NCI-H345 treated with DMSO at 0.1 percent for 48 hours (cell line): ENCODE measurements at regions not wholly inside any gene's neighbourhood (a gene's known extent, or its start where the extent isn't known, plus 50 kb on each side); places are given as distances from the start of the nearest gene placed in this dataset.
"Not testable (repeated sequence)": the region's sequence is repeated elsewhere in the genome, so short reads cannot be mapped to it uniquely, and the experiment has no call there.

ENCODE experiments used
- DNase-seq: peaks from one replicate; lab custom pipeline; 2025; ENCODE audit not compliant: unreplicated experiment; lab: John Stamatoyannopoulos, UW

- no peak for DNase-seq
Measured at GRCh38 chr5:135182675-135183074, 148.6 kb upstream of the PITX1 start.

DNA sequence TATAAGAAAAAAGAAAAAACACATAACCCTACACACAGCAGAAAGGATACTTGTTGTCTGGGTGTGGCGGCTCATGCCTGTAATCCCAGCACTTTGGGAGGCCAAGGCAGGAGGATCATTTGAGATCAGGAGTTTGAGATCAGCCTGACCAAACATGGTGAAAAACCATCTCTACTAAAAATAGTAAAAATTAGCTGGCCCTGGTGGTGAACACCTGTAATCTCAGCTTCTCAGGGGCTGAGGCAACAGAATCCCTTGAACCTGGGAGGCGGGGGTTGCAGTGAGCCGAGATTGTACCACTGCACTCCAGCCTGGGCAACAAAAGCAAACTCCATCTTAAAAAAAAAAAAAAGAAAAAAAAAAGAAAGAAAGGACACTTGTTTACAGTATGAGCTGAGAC, 147.6 kb upstream of the PITX1 start:
- no peak for DNase-seq

DNA sequence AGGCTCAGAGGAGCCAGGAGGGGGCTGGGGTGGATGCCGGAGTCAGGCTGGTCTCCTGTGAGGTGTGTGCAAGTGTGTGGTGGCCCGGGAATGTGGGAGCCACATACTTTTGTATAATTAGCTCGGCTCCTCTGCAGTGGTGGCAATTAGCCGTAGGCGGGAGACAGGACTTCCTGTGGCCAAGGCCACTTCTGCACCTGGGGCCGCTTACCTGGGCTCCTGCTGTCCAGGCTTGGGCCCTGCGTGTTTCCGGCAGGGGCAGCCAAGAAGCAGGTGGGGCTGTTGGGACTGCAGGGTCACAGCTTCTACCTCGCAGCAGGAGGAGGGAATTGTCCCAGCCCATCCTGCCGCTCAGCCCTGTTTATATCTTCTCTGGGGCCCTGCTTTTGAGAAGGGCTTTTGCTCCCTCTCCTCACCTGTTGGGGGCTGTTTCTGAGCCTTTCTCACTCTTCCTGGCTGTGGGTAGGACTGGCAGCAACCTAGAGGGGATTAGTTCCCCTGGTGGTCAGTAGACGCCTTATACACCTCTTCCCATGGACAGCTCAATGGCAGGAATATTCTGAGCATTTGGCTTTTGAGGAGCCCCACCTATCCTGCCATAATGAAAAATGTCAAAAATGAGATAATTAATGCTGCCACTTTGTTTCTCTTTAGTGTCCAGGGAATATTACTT, 145.4 kb upstream of the PITX1 start:
- peak; percentile 71 for DNase-seq

DNA sequence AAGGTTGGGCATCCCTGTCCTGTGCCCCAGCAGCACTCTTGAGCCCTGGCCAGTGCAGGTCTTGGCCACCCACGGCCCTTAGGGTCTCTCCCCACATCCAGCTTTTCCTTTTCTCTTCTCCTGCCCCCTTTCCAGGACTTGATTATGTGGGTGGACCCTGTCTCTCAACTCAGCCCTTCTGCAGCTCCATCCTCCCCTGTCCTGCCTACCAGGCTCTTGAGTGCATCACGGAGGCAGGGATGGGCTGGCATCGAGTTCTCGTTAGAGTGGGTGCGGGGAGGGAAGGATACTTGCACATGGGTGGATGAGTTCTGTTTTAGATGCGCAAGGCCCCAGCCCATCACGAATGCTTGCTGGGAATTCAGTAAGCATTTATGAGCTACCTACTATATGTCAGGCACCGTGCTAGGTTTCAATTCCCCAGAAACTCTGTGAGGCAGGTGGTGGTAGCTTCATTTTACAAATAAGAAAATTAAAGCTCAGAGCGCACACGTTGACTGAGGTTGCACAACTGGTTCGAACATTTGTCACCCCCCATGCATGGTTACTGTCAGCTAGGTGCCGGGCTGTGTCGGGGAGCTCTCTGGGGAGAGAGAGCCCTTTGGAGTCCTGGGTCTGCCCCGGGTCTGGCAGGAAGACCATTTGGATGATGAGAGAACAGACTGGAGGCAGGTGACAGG, 144.6 kb upstream of the PITX1 start:
- DNase-seq: peak; percentile 71

DNA sequence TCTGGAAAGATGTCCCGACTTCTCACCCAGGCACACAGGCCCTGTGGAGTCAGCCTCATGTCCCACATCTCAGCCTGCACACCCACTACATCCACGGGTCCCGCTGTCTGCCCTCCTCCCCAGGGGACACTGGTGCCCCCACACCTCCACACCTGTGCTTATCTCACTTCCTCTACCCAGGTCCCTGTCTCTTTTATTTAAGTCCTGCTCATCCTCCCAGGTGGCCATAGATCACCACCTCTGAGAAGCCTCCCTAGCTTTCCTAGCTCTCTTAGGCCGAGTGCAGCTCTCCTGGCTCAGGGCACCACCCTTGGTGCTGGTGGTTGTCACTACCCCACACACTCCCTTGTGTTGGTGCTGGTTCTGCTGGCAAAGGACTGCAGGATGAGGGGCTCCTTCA, 143.6 kb upstream of the PITX1 start:
- DNase-seq: no peak

- no peak for DNase-seq
Measured at GRCh38 chr5:135176991-135177390, 143.0 kb upstream of the PITX1 start.

DNA sequence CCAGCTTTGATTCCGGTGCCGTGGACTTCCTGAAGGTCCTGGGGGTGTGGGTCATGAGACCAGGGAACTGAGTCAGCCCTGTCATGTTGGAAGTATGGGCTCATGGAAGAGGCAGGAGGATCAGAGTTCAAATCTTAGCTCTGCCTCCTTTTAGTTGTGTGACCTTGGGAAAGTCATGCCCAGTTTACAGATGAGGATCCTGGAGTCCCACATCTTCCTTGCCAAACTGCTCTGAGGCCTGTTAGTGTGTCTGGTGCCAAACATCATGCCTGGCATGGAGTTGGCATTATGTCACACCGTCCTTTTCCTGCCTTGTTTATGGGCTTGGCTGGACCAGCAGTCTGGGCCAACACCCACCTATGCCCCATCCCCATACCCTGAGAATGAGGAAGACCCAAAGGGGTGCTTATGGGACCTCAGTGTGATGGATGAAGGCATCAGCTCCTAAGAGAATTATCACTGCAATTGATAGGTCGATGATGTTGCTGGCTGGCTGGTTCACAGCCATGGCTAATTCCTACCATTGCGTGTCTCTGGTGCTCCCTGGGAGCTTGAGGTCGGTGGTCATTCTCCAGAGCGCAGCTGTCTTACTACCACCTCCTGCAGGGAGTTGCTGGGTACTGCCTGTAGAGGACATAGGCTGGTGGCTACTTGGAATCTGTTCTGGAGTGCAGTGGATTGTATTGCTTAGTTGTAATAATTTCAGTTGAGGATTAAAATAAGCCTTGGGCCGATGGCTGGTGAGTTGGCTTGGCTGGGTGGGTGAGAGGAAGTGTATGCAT, 140.5 kb upstream of the PITX1 start:
- no peak for DNase-seq

GRCh38 chr5:135173662-135174290, 139.7 kb upstream of the PITX1 start:
- DNase-seq: no peak

DNA sequence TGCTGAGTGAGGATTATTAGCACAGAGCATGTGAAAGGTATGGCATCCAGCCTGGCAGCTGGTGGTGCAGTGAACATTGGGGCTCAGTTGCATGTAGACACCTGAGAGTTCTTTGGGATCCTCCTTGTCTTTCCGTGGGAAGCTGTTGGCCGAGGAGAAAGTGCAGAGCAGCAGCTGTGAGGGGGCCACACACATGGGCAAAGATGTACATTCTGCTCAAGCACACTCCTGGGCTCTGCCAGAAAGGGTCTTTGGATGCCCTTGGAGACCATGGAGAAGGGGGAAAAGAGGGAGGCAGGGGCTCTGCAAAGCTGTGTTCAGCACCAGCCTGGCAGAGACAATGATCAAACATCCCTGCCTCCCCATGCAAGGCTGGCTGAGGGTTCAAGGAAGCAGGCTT, 138.7 kb upstream of the PITX1 start:
- DNase-seq: no peak

- DNase-seq: no peak
Measured at GRCh38 chr5:135171336-135171735, 137.3 kb upstream of the PITX1 start.

- DNase-seq: no peak
Measured at GRCh38 chr5:135170500-135170899, 136.5 kb upstream of the PITX1 start.

- DNase-seq: no peak
Measured at GRCh38 chr5:135169753-135170152, 135.7 kb upstream of the PITX1 start.

- DNase-seq: no peak
Measured at GRCh38 chr5:135167634-135168033, 133.6 kb upstream of the PITX1 start.

- DNase-seq: not testable (repeated sequence)
Measured at GRCh38 chr5:135164873-135165614, 131.0 kb upstream of the PITX1 start.

DNA sequence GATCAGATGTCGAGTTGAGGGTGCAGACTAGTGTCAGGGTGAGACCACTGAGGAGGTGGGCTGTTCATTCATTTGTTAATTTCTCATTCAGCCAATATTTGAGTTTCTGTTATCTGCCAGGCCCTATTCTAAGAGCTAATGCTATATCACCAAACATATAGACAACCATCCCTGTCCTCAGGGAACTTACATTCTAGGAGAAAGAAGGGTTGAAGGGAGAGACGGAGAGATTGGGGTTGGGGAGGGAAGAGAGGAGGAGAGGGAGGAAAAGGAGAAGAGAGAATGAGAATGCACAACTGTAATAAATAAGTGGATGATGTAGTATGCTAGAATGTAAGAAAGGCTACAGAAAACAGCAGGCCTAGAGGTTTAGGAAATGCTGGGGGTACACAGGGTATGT, 129.9 kb upstream of the PITX1 start:
- DNase-seq: no peak

DNA sequence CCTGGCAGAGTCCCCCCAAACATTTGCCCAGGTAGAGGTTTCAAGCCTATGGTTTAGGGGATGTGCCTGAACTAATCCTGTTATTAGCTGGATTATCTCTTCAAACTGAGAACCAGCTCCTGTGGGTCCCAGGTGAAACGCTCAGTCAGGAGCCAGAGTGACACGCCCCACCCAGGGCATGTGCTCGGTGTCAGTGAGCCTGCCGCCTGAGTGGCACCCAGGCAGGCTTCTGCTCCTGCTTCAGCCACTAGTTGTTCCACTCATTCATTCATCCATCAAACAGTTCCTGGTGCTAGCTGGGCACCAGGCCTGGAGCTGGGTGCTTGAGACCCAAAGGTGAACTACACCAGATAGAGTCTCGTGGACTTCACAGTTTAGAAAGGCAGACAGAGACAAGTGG, 129.4 kb upstream of the PITX1 start:
- no peak for DNase-seq

GRCh38 chr5:135162661-135163265, 128.7 kb upstream of the PITX1 start:
- DNase-seq: no peak

DNA sequence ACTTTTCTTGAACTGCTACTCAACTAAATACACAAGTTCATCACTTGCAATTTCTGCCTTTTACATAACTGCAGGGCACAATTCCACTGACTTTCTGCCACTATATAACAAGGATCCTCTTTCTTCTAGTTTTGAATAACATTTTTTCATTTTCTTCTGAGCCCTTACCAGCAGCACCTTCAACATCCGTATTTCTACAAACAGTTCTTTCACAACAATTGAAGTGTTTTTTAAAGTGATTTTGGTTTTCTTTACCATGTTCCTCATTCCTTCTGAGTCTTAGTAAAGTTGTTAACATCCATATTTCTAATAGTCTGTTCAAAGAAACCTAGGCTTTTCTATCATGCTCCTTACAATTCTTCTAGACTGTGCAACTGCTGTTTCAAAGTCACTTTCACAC, 127.2 kb upstream of the PITX1 start:
- DNase-seq: no peak

DNA sequence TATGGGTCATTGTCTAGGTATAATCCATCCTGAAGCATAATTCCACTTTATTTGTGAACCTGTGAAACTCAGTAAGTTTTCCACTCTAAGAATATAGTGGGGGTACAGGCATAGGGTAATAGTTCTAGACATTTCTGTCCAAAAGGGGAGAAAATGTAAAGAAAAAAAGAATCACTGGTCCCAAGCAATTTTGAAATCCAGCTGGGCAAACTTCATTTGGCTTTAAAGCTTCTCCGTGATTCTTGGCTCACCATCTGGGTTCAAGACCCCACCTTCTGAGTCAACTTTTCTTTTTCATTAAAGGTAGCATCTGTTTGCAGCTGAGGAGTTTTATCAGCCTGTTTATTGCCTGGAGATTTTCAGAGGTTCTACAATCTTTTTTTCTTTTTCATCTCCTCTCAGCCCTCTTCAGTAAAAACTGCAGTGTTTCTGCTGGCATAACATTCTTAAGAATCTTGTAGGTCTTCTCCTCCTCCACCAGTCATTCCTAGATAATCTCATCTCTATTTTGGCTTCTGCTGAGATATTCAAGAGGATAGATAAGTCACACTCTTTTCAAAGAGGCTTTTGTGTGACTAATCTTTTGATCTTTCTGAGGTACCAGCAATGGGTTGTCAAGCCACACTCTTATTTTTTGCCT, 126.1 kb upstream of the PITX1 start:
- no peak for DNase-seq

- no peak for DNase-seq
Measured at GRCh38 chr5:135159626-135160025, 125.6 kb upstream of the PITX1 start.
